ENCODE measurements at regions not wholly inside any gene's neighbourhood (a gene's known extent, or its start where the extent isn't known, plus 50 kb on each side); places are given as distances from the start of the nearest gene placed in this dataset.

GRCh38 chr6:127000631-127001030 is 117.8 kb upstream of the RSPO3 start:
- no peak for TF ChIP-seq CTCF (conservative IDR thresholded peaks at IDR 0.05)
- no peak for TF ChIP-seq EZH2 (IDR thresholded peaks at IDR 0.05; ENCODE audit: low read depth)
- ChIA-PET CTCF (no interaction called here), POLR2A (ENCODE audit: unreplicated experiment) (no interaction called here)
- Histone ChIP-seq H3K9me3 (ENCODE audit: insufficient read depth, low read depth) (no peaks in the 10 kb centered on the region), H3K27me3 (ENCODE audit: insufficient read depth, low read depth) (no peaks in the 10 kb centered on the region), H3K4me2 (no peak overlapping the region), H3K27ac (no peak overlapping the region), H3K4me1 (replicated peaks; ENCODE audit: insufficient read depth) (no peaks in the 10 kb centered on the region), H2AFZ (no peak overlapping the region), H3K9me2 (ENCODE audit: insufficient read depth) (no peaks in the 10 kb centered on the region), H3K4me3 (no peak overlapping the region), H3F3A (ENCODE audit: insufficient read depth, low read depth) (no peaks in the 10 kb centered on the region), H3K36me3 (ENCODE audit: low read depth) (no peaks in the 10 kb centered on the region), H3K79me2 (ENCODE audit: low read depth) (no peaks in the 10 kb centered on the region), H4K20me1 (ENCODE audit: insufficient read depth) (no peaks in the 10 kb centered on the region)
- BruUV-seq (replicated peaks): no TSS peak
- no peak for DNase-seq
- intact Hi-C loops (cut with micrococcal nuclease; ENCODE audit: unreplicated experiment): no loop called here

- no peaks in the 10 kb centered on the region for H3K4me1 ChIP-seq (replicated peaks; ENCODE audit: insufficient read depth)
- TF ChIP-seq CTCF (conservative IDR thresholded peaks at IDR 0.05) (no peak), EZH2 (IDR thresholded peaks at IDR 0.05; ENCODE audit: low read depth) (no peak)
- intact Hi-C loops (cut with micrococcal nuclease; ENCODE audit: unreplicated experiment): no loop called here
Observed at GRCh38 chr6:127013865-127014264, 104.6 kb upstream of the RSPO3 start.

GRCh38 chr6:127015858-127016257 is 102.6 kb upstream of the RSPO3 start:
- Histone ChIP-seq H3K36me3 (ENCODE audit: low read depth) (no peaks in the 10 kb centered on the region), H3K4me1 (replicated peaks; ENCODE audit: insufficient read depth) (no peaks in the 10 kb centered on the region; the same call in 1 of the 2 replicates), H3K9me2 (ENCODE audit: insufficient read depth) (no peaks in the 10 kb centered on the region), H3K9me3 (ENCODE audit: insufficient read depth, low read depth) (no peaks in the 10 kb centered on the region; the same call in 1 of the 2 replicates), H3K4me3 (no peak overlapping the region), H3K27me3 (ENCODE audit: insufficient read depth, low read depth) (no peaks in the 10 kb centered on the region), H3K4me2 (no peak overlapping the region), H3F3A (ENCODE audit: insufficient read depth, low read depth) (no peaks in the 10 kb centered on the region), H2AFZ (no peak overlapping the region), H3K79me2 (ENCODE audit: low read depth) (no peaks in the 10 kb centered on the region), H4K20me1 (ENCODE audit: insufficient read depth) (no peaks in the 10 kb centered on the region), H3K27ac (no peak overlapping the region)
- CTCF ChIA-PET: no interaction called here
- intact Hi-C loops (cut with micrococcal nuclease; ENCODE audit: unreplicated experiment): no loop called here
- POLR2A ChIA-PET (ENCODE audit: unreplicated experiment): no interaction called here
- BruUV-seq (replicated peaks): no TSS peak
- TF ChIP-seq CTCF (conservative IDR thresholded peaks at IDR 0.05) (no peak), EZH2 (IDR thresholded peaks at IDR 0.05; ENCODE audit: low read depth) (no peak)
- no peak for DNase-seq

More at GRCh38 chr6:127013865-127014264, 104.6 kb upstream of the RSPO3 start:
- Histone ChIP-seq H4K20me1 (ENCODE audit: insufficient read depth) (no peaks in the 10 kb centered on the region), H3K4me2 (no peak overlapping the region), H3K9me2 (ENCODE audit: insufficient read depth) (no peaks in the 10 kb centered on the region; the same call in 1 of the 2 replicates), H3K4me3 (no peak overlapping the region), H3K27me3 (ENCODE audit: insufficient read depth, low read depth) (no peaks in the 10 kb centered on the region), H3K36me3 (ENCODE audit: low read depth) (no peaks in the 10 kb centered on the region), H2AFZ (no peak overlapping the region; the same call in 1 of the 2 replicates), H3K27ac (no peak overlapping the region), H3F3A (ENCODE audit: insufficient read depth, low read depth) (no peaks in the 10 kb centered on the region), H3K79me2 (ENCODE audit: low read depth) (no peaks in the 10 kb centered on the region), H3K9me3 (ENCODE audit: insufficient read depth, low read depth) (no peaks in the 10 kb centered on the region)
- no peak for DNase-seq
- BruUV-seq (replicated peaks): no TSS peak
- POLR2A ChIA-PET (ENCODE audit: unreplicated experiment): no interaction called here
- CTCF ChIA-PET: no interaction called here

Data from PC-9 (cell line).